CD14-positive monocyte (primary cell): ENCODE measurements at regions not wholly inside any gene's neighbourhood (a gene's known extent, or its start where the extent isn't known, plus 50 kb on each side); places are given as distances from the start of the nearest gene placed in this dataset.

ENCODE experiments used
- DNase-seq, 3 donors: peaks; one replicate each; pipeline ENCODE4 v3.0.0-alpha.2; 2011 to 2022
- H2AFZ ChIP-seq: 2 replicates; pipeline ENCODE4 v1.6.0; 2012; ENCODE audit warnings: mild to moderate bottlenecking, low read depth, low read length, inconsistent platforms; ENCODE audit not compliant: insufficient read depth, poor library complexity, severe bottlenecking
- H3K27ac ChIP-seq, 2 donors: 1 replicate in 1 of 2; 2 replicates in 1 of 2; pipeline ENCODE4 v1.5.1; 2012 to 2013; ENCODE audit warnings: low read length in 2 of 2, control low read depth in 1 of 2, inconsistent platforms in 1 of 2, low read depth in 1 of 2, mild to moderate bottlenecking in 1 of 2
- H3K27me3 ChIP-seq, 2 donors: one replicate each; pipeline versions ENCODE4 v1.6.0 to v1.6.1; 2011 to 2013; ENCODE audit warnings: low read length in 2 of 2; ENCODE audit not compliant: control insufficient read depth in 2 of 2, insufficient read depth in 2 of 2
- H3K36me3 ChIP-seq, 2 donors: replicated peaks in 1 of 2; 1 replicate in 1 of 2; 2 replicates in 1 of 2; pipeline versions ENCODE4 v1.5.1 to v1.6.1; 2012 to 2013; ENCODE audit warnings: low read length in 2 of 2, control low read depth in 1 of 2, inconsistent platforms in 1 of 2, mild to moderate bottlenecking in 1 of 2; ENCODE audit not compliant: insufficient read depth in 2 of 2, control insufficient read depth in 1 of 2
- H3K4me1 ChIP-seq, 2 donors: 1 replicate in 1 of 2; 2 replicates in 1 of 2; pipeline versions ENCODE4 v1.5.1 to v1.6.1; 2012 to 2013; ENCODE audit warnings: low read length in 2 of 2, control low read depth in 1 of 2, inconsistent platforms in 1 of 2, mild to moderate bottlenecking in 1 of 2, moderate library complexity in 1 of 2; ENCODE audit not compliant: insufficient read depth in 2 of 2, control insufficient read depth in 1 of 2
- H3K4me2 ChIP-seq: replicated peaks from 2 replicates; pipeline ENCODE3; 2012; ENCODE audit warnings: low read length, moderate library complexity, mild to moderate bottlenecking; ENCODE audit not compliant: poor library complexity, severe bottlenecking; ENCODE audit errors: extremely low read depth
- H3K4me3 ChIP-seq, 3 experiments: fragments of 200-600 bp in 1 of 3; sonication (generic) in 1 of 3; replicated peaks in 1 of 3; 1 replicate in 2 of 3; 2 replicates in 1 of 3; pipeline ENCODE4 v1.5.1; 2011 to 2013; ENCODE audit warnings: low read length in 3 of 3, mild to moderate bottlenecking in 3 of 3, control low read depth in 2 of 3, low read depth in 2 of 3, inconsistent platforms in 1 of 3, moderate library complexity in 1 of 3
- H3K79me2 ChIP-seq: 2 replicates; pipeline ENCODE4 v1.6.0; 2012; ENCODE audit warnings: mild to moderate bottlenecking, control low read depth, inconsistent platforms, low read length, moderate library complexity; ENCODE audit not compliant: insufficient read depth
- H3K9ac ChIP-seq: 2 replicates; pipeline ENCODE4 v1.6.0; 2017; ENCODE audit warnings: low read length, mild to moderate bottlenecking; ENCODE audit not compliant: insufficient read depth, poor library complexity, severe bottlenecking
- H3K9me3 ChIP-seq, 2 donors: replicated peaks in 1 of 2; 1 replicate in 1 of 2; 2 replicates in 1 of 2; pipeline versions ENCODE4 v1.5.1 to v1.6.1; 2012 to 2013; ENCODE audit warnings: low read length in 2 of 2, control low read depth in 1 of 2; ENCODE audit not compliant: control insufficient read depth in 1 of 2, insufficient read depth in 1 of 2
- H4K20me1 ChIP-seq: 2 replicates; pipeline ENCODE4 v1.6.0; 2012; ENCODE audit warnings: mild to moderate bottlenecking, low read length, control low read depth, moderate library complexity; ENCODE audit not compliant: insufficient read depth
- H3K27ac Mint-ChIP-seq, 7 donors: one replicate each; pipeline ENCODE4 v1.8.0; 2020; ENCODE audit warnings: mild to moderate bottlenecking in 7 of 7, mixed read lengths in 7 of 7, moderate library complexity in 6 of 7, inconsistent platforms in 2 of 7
- H3K27me3 Mint-ChIP-seq, 3 donors: one replicate each; pipeline ENCODE4 v1.8.0; 2021 to 2022; ENCODE audit warnings: low read depth in 3 of 3, mild to moderate bottlenecking in 3 of 3, mixed read lengths in 3 of 3, moderate library complexity in 3 of 3, inconsistent platforms in 1 of 3
- H3K36me3 Mint-ChIP-seq, 2 donors: one replicate each; pipeline ENCODE4 v1.8.0; 2020; ENCODE audit warnings: mixed read lengths in 2 of 2, inconsistent platforms in 1 of 2, mild to moderate bottlenecking in 1 of 2
- H3K4me1 Mint-ChIP-seq: one replicate; pipeline ENCODE4 v1.8.0; 2020; ENCODE audit warnings: mild to moderate bottlenecking, mixed read lengths
- H3K4me3 Mint-ChIP-seq, 2 donors: one replicate each; pipeline ENCODE4 v1.8.0; 2020; ENCODE audit warnings: mild to moderate bottlenecking in 2 of 2, mixed read lengths in 2 of 2, moderate library complexity in 1 of 2
- H3K9me3 Mint-ChIP-seq, 7 donors: one replicate each; pipeline ENCODE4 v1.8.0; 2020 to 2022; ENCODE audit warnings: mixed read lengths in 7 of 7, mild to moderate bottlenecking in 6 of 7, moderate library complexity in 6 of 7, inconsistent platforms in 2 of 7
- WGBS: methylation state at CpG from one replicate; pipeline ENCODE4 v1.1.5; 2013; ENCODE audit warnings: missing lambda C conversion rate; ENCODE audit not compliant: insufficient coverage; 5-methylcytosine and 5-hydroxymethylcytosine counted together
- intact Hi-C, 2 donors: fragments of 100-400 bp; cut with micrococcal nuclease; formaldehyde crosslinking; loops; one replicate each; pipeline versions ENCODE4 v1.15.0 to v1.15.1; 2023
- TF ChIP-seq, protein P1 (sequence below): fragments of 200-600 bp; IDR thresholded peaks from one replicate; pipeline ENCODE4 v1.8.0; 2022; ENCODE audit warnings: antibody characterized with exemption, mild to moderate bottlenecking

DNA sequence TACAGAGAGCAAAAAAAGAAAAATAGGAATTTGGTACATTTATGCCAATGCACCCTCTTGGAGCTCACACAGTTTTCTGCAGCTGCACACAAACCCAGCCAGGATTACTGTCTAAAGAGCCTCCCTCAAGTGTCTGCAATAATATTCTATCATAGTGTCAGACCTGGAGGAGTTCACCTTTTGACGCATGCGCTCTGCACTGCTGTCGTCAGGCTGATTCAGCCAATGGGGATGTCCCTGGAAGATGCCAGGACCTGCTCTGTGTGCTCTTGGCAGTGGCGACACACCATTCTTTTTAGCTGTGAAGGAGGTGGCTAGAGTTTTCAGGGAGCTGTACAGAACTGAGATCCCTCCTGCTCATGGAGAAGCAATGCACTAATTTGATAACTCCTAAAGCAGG lies 249.0 kb upstream of the KIRREL3 start:
- Histone ChIP-seq H3K4me1 (no peaks in the 10 kb centered on the region), H3K4me2 (no peak overlapping the region), H4K20me1 (no peaks in the 10 kb centered on the region), H3K36me3 (no peaks in the 10 kb centered on the region), H3K9me3 (no peaks in the 10 kb centered on the region), H3K4me3 (no peak overlapping the region), H2AFZ (no peak overlapping the region), H3K27me3 (no peaks in the 10 kb centered on the region), H3K27ac (no peak overlapping the region), H3K79me2 (no peaks in the 10 kb centered on the region), H3K9ac (no peak overlapping the region)
- H3K4me3 Mint-ChIP-seq = no peak overlapping the region
- H3K36me3 Mint-ChIP-seq = no peaks in the 10 kb centered on the region
- 81% methylated on average over 3 of the region's 4 CpGs for WGBS
- no peak overlapping the region for H3K27ac Mint-ChIP-seq
- H3K9me3 Mint-ChIP-seq = peaks cover 0 to 5% (median 0%) of the 10 kb centered on the region in 7 donors
- intact Hi-C loops = no loop called here
- no peak for DNase-seq
- peaks cover 0 to 2% (median 0%) of the 10 kb centered on the region in 3 donors for H3K27me3 Mint-ChIP-seq
- TF ChIP-seq, protein P1, sequence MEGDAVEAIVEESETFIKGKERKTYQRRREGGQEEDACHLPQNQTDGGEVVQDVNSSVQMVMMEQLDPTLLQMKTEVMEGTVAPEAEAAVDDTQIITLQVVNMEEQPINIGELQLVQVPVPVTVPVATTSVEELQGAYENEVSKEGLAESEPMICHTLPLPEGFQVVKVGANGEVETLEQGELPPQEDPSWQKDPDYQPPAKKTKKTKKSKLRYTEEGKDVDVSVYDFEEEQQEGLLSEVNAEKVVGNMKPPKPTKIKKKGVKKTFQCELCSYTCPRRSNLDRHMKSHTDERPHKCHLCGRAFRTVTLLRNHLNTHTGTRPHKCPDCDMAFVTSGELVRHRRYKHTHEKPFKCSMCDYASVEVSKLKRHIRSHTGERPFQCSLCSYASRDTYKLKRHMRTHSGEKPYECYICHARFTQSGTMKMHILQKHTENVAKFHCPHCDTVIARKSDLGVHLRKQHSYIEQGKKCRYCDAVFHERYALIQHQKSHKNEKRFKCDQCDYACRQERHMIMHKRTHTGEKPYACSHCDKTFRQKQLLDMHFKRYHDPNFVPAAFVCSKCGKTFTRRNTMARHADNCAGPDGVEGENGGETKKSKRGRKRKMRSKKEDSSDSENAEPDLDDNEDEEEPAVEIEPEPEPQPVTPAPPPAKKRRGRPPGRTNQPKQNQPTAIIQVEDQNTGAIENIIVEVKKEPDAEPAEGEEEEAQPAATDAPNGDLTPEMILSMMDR = no peak
- no peaks in the 10 kb centered on the region for H3K4me1 Mint-ChIP-seq

DNA sequence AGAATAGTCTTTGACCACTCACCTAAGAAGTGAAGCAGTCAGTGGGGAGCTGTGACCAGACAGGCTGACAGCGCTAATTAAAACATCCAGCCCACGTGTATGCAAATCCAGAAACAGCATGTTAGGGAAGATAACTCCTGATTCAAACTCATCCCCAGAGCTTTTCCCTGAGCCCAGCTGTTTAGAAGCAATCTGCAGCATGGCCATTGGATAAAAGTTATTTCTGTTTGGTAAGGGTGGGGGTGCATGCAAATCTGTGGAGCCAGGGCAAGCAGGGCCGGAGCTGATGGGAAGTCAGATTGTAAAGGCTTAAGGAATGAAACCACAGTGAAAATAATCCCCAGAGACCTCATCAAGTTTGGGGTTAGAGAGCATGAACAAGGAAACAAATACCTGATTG lies 247.9 kb upstream of the KIRREL3 start:
- Histone ChIP-seq H4K20me1 (no peaks in the 10 kb centered on the region), H3K36me3 (no peaks in the 10 kb centered on the region), H3K27me3 (no peaks in the 10 kb centered on the region), H3K4me1 (no peaks in the 10 kb centered on the region), H3K27ac (no peak overlapping the region), H3K9me3 (no peaks in the 10 kb centered on the region), H3K4me2 (no peak overlapping the region), H3K79me2 (no peaks in the 10 kb centered on the region), H2AFZ (no peak overlapping the region), H3K4me3 (no peak overlapping the region), H3K9ac (no peak overlapping the region)
- Mint-ChIP-seq H3K9me3 (peaks cover 0 to 5% (median 0%) of the 10 kb centered on the region in 7 donors), H3K4me3 (no peak overlapping the region), H3K27me3 (peaks cover 0 to 2% (median 0%) of the 10 kb centered on the region in 3 donors), H3K27ac (no peak overlapping the region), H3K4me1 (no peaks in the 10 kb centered on the region), H3K36me3 (no peaks in the 10 kb centered on the region)
- intact Hi-C loops = no loop called here
- TF ChIP-seq, protein P1 = no peak
- no peak for DNase-seq
- WGBS = 71% methylated on average over 1 of the region's 3 CpGs
